ENCODE measurements at regions not wholly inside any gene's neighbourhood (a gene's known extent, or its start where the extent isn't known, plus 50 kb on each side); places are given as distances from the start of the nearest gene placed in this dataset.

GRCh38 chr2:234628953-234629352 is 132.1 kb upstream of the ARL4C start:
- no peak for DNase-seq (ENCODE audit: low spot score in 2 of 2)
- no peak overlapping the region for H3K4me3 ChIP-seq
- H3K27me3 ChIP-seq: no peaks in the 10 kb centered on the region
- TF ChIP-seq CTCF (IDR thresholded peaks at IDR 0.05): no peak
- no peaks in the 10 kb centered on the region for H3K36me3 ChIP-seq
- no peaks in the 10 kb centered on the region for H3K4me1 ChIP-seq
- intact Hi-C loops (cut with DNase I): no loop called here
- no peaks in the 10 kb centered on the region for H3K9me3 ChIP-seq
- H3K27ac ChIP-seq: no peak overlapping the region

- Histone ChIP-seq H3K4me1 (no peaks in the 10 kb centered on the region), H3K27ac (no peak overlapping the region), H3K27me3 (no peaks in the 10 kb centered on the region), H3K36me3 (no peaks in the 10 kb centered on the region), H3K4me3 (no peak overlapping the region), H3K9me3 (no peaks in the 10 kb centered on the region)
- intact Hi-C loops (cut with DNase I): no loop called here
- TF ChIP-seq CTCF (IDR thresholded peaks at IDR 0.05): no peak
- no peak for DNase-seq (ENCODE audit: low spot score in 2 of 2)
Measured at GRCh38 chr2:234627308-234627707, 130.4 kb upstream of the ARL4C start.

- H3K27me3 ChIP-seq: no peaks in the 10 kb centered on the region
- intact Hi-C loops (cut with DNase I): no loop called here
- no peaks in the 10 kb centered on the region for H3K36me3 ChIP-seq
- DNase-seq (ENCODE audit: low spot score in 2 of 2): no peak
- TF ChIP-seq CTCF (IDR thresholded peaks at IDR 0.05): no peak
- H3K9me3 ChIP-seq: no peaks in the 10 kb centered on the region
- H3K27ac ChIP-seq: no peak overlapping the region
- H3K4me1 ChIP-seq: no peaks in the 10 kb centered on the region
- no peak overlapping the region for H3K4me3 ChIP-seq
Measured at GRCh38 chr2:234626566-234627130, 129.8 kb upstream of the ARL4C start.

GRCh38 chr2:234625626-234626250 is 128.9 kb upstream of the ARL4C start:
- no peaks in the 10 kb centered on the region for H3K9me3 ChIP-seq
- no peak for TF ChIP-seq CTCF (IDR thresholded peaks at IDR 0.05)
- no peaks in the 10 kb centered on the region for H3K36me3 ChIP-seq
- no peak for DNase-seq (ENCODE audit: low spot score in 2 of 2)
- H3K27me3 ChIP-seq: no peaks in the 10 kb centered on the region
- no peak overlapping the region for H3K4me3 ChIP-seq
- intact Hi-C loops (cut with DNase I): no loop called here
- H3K27ac ChIP-seq: no peak overlapping the region
- H3K4me1 ChIP-seq: no peaks in the 10 kb centered on the region

GRCh38 chr2:234623521-234623991 is 126.7 kb upstream of the ARL4C start:
- Histone ChIP-seq H3K4me1 (no peaks in the 10 kb centered on the region), H3K36me3 (no peaks in the 10 kb centered on the region), H3K27ac (no peak overlapping the region), H3K27me3 (no peaks in the 10 kb centered on the region), H3K4me3 (no peak overlapping the region), H3K9me3 (no peaks in the 10 kb centered on the region)
- intact Hi-C loops (cut with DNase I): no loop called here
- TF ChIP-seq CTCF (IDR thresholded peaks at IDR 0.05): no peak
- no peak for DNase-seq (ENCODE audit: low spot score in 2 of 2)
